HepG2 (cell line): ENCODE measurements at regions not wholly inside any gene's neighbourhood (a gene's known extent, or its start where the extent isn't known, plus 50 kb on each side); places are given as distances from the start of the nearest gene placed in this dataset.
"Not testable (repeated sequence)": the region's sequence is repeated elsewhere in the genome, so short reads cannot be mapped to it uniquely, and the experiment has no call there.

Experiments
- ATAC-seq: fragments of 200-7000 bp; cut with Tn5 transposase; 3 replicates; pipeline ENCODE4 v1.9.1; 2020; ENCODE audit warnings: mild to moderate bottlenecking, moderate library complexity
- BruUV-seq: library from RNA; stranded (reverse); fragments of 400-500 nt; replicated peaks from 2 replicates; lab custom pipeline; 2021; lab: Mats Ljungman, UMichigan
- CTCF ChIA-PET: fragments of 300-600 bp; formaldehyde crosslinking; extraction: SDS; loops from one replicate; lab custom pipeline; 2021; ENCODE audit warnings: low total read pairs, inconsistent platforms, low intra/inter-chr PET ratio; lab: Yijun Ruan, JAX
- POLR2A ChIA-PET: fragments of 350-600 bp; sonication (Branson Sonifier 250); formaldehyde crosslinking; loops from one replicate; lab custom pipeline; 2020; ENCODE audit warnings: antibody characterized with exemption, inconsistent platforms; lab: Yijun Ruan, JAX
- DNase-seq: peaks from one replicate; pipeline ENCODE4 v3.0.0-alpha.2; 2015; ENCODE audit warnings: low spot score
- FAIRE-seq: peaks from 3 replicates; lab custom pipeline; 2011; peaks lifted over from hg19 to GRCh38; lab: Jason Lieb, UNC
- H2AFZ ChIP-seq: one replicate; pipeline ENCODE4 v1.6.1; 2011; ENCODE audit warnings: low read length, inconsistent platforms
- H3K27ac ChIP-seq: fragments of 300-600 bp; 3 replicates; pipeline ENCODE4 v1.8.0; 2011; ENCODE audit warnings: mixed run types, mild to moderate bottlenecking, mixed read lengths, low read length, inconsistent platforms; ENCODE audit not compliant: insufficient read depth; ENCODE audit errors: extremely low read length
- H3K27me3 ChIP-seq, 2 experiments: fragments of 200-600 bp in 1 of 2; 2 replicates in 1 of 2; 3 replicates in 1 of 2; pipeline versions ENCODE4 v1.6.0 to v1.8.0; 2011; ENCODE audit warnings: low read length in 2 of 2, mild to moderate bottlenecking in 2 of 2, moderate library complexity in 2 of 2, inconsistent platforms in 1 of 2; ENCODE audit not compliant: insufficient read depth in 2 of 2, control insufficient read depth in 1 of 2
- H3K36me3 ChIP-seq, 2 experiments: fragments of 200-600 bp in 1 of 2; replicated peaks in 1 of 2; 2 replicates in 1 of 2; 3 replicates in 1 of 2; pipeline versions ENCODE4 v1.5.1 to v1.8.0; 2011; ENCODE audit warnings: low read length in 2 of 2, inconsistent platforms in 1 of 2; ENCODE audit not compliant: insufficient read depth in 2 of 2, control insufficient read depth in 1 of 2
- H3K4me1 ChIP-seq: 2 replicates; pipeline ENCODE4 v1.5.1; 2012; ENCODE audit warnings: low read length, inconsistent platforms; ENCODE audit not compliant: insufficient read depth
- H3K4me2 ChIP-seq: 2 replicates; pipeline ENCODE4 v1.6.0; 2011; ENCODE audit warnings: low read depth, low read length, inconsistent platforms
- H3K4me3 ChIP-seq, 3 experiments: fragments of 200-600 bp in 1 of 3; sonication (generic), shearing (Covaris generic) in 1 of 3; replicated peaks in 1 of 3; 2 replicates each; pipeline ENCODE4 v1.5.1; 2011 to 2016; ENCODE audit warnings: low read length in 3 of 3, inconsistent platforms in 2 of 3, low read depth in 2 of 3, mild to moderate bottlenecking in 2 of 3, control low read depth in 1 of 3, mixed read lengths in 1 of 3; ENCODE audit not compliant: insufficient read depth in 1 of 3
- H3K79me2 ChIP-seq: one replicate; pipeline ENCODE4 v1.6.1; 2011; ENCODE audit warnings: low read length, inconsistent platforms; ENCODE audit not compliant: insufficient read depth
- H3K9ac ChIP-seq: 2 replicates; pipeline ENCODE4 v1.6.0; 2011; ENCODE audit warnings: mild to moderate bottlenecking, low read depth, low read length, inconsistent platforms; ENCODE audit not compliant: insufficient read depth
- H3K9me3 ChIP-seq: 2 replicates; pipeline ENCODE4 v1.5.1; 2012; ENCODE audit warnings: mild to moderate bottlenecking, low read length
- H4K20me1 ChIP-seq: 2 replicates; pipeline ENCODE4 v1.6.0; 2011; ENCODE audit warnings: inconsistent platforms, mild to moderate bottlenecking, low read length, moderate library complexity; ENCODE audit not compliant: insufficient read depth
- KIAA2018 ChIP-seq: sonication (generic); formaldehyde crosslinking; IDR thresholded peaks from 2 replicates; pipeline ENCODE4 v1.5.0; 2020; ENCODE audit warnings: mild to moderate bottlenecking, missing genetic modification reagents, borderline replicate concordance
- PCBP2 ChIP-seq: fragments of 200-400 bp; formaldehyde crosslinking; optimal IDR thresholded peaks from 2 replicates; pipeline ENCODE3; 2018; ENCODE audit warnings: low read length, low read depth; ENCODE audit not compliant: poor library complexity, severe bottlenecking
- THAP8 ChIP-seq: sonication (generic); formaldehyde crosslinking; IDR thresholded peaks from 2 replicates; pipeline ENCODE4 v1.5.1; 2020; ENCODE audit warnings: missing genetic modification reagents, mild to moderate bottlenecking, borderline replicate concordance
- ZBTB7A ChIP-seq: sonication (generic); formaldehyde crosslinking; IDR thresholded peaks from 2 replicates; pipeline ENCODE4 v1.8.0; 2022; ENCODE audit warnings: mild to moderate bottlenecking, missing genetic modification reagents
- ZNF367 ChIP-seq: sonication (generic); formaldehyde crosslinking; IDR thresholded peaks from 2 replicates; pipeline ENCODE4 v1.4.0; 2020; ENCODE audit warnings: missing genetic modification reagents, borderline replicate concordance
- WGBS: methylation state at CpG from one replicate; pipeline ENCODE4 v1.1.6; 2017; ENCODE audit warnings: low lambda C conversion rate; 5-methylcytosine and 5-hydroxymethylcytosine counted together
- in situ Hi-C: cut with HindIII; loops from 2 replicates; pipeline ENCODE4 v1.10.0; 2017; ENCODE audit warnings: low pct_unique_long_range_greater_than_20kb; ENCODE audit not compliant: extremely low pct_ligation_motif_present
- intact Hi-C: fragments of 100-400 bp; cut with micrococcal nuclease; formaldehyde crosslinking; loops from one replicate; pipeline ENCODE4 v1.10.0; 2022; ENCODE audit not compliant: unreplicated experiment

- intact Hi-C loops: no loop called here
- in situ Hi-C loops: no loop called here
- FAIRE-seq (no peak), ATAC-seq (no peak), DNase-seq (no peak)
- CTCF ChIA-PET: no interaction called here
- H3K4me1 ChIP-seq: peaks cover 38% of the 10 kb centered on the region
- peaks cover 6% of the 10 kb centered on the region for H3K9me3 ChIP-seq
- H3K4me3 ChIP-seq: no peak overlapping the region
- no peaks in the 10 kb centered on the region for H3K27me3 ChIP-seq
- POLR2A ChIA-PET: no interaction called here
- 55% methylated on average over 3 of the region's 3 CpGs for WGBS
- no peaks in the 10 kb centered on the region for H3K79me2 ChIP-seq
- no peak overlapping the region for H3K4me2 ChIP-seq
- no peaks in the 10 kb centered on the region for H3K36me3 ChIP-seq
- BruUV-seq: no TSS peak
- no peak overlapping the region for H2AFZ ChIP-seq
- TF ChIP-seq THAP8 (CRISPR knock-in tag) (no peak), ZNF367 (CRISPR knock-in tag) (no peak), KIAA2018 (CRISPR knock-in tag) (no peak), ZBTB7A (CRISPR knock-in tag) (0 out of 2 replicates have a peak, but pooled peaks have one; percentile 5), PCBP2 (no peak)
- H3K9ac ChIP-seq: no peak overlapping the region
- H3K27ac ChIP-seq: no peak overlapping the region
- no peaks in the 10 kb centered on the region for H4K20me1 ChIP-seq
Observed at GRCh38 chr2:43065036-43065435, 161.4 kb downstream of the ZFP36L2 start.

- H4K20me1 ChIP-seq, FAIRE-seq, ATAC-seq, BruUV-seq, H3K36me3 ChIP-seq, H3K27me3 ChIP-seq, H3K4me3 ChIP-seq, intact Hi-C loops, CTCF ChIA-PET, DNase-seq, H3K9me3 ChIP-seq, in situ Hi-C loops, H2AFZ ChIP-seq, H3K4me2 ChIP-seq, H3K9ac ChIP-seq, H3K79me2 ChIP-seq, POLR2A ChIA-PET, H3K27ac ChIP-seq: not testable (repeated sequence)
- peaks cover 44% of the 10 kb centered on the region for H3K4me1 ChIP-seq
- WGBS: 96% methylated on average over 10 of the region's 32 CpGs
Observed at GRCh38 chr2:43063096-43063495, 163.3 kb downstream of the ZFP36L2 start.
